NCI-H2196 (cell line): ENCODE measurements at regions not wholly inside any gene's neighbourhood (a gene's known extent, or its start where the extent isn't known, plus 50 kb on each side); places are given as distances from the start of the nearest gene placed in this dataset.
"Not testable (repeated sequence)": the region's sequence is repeated elsewhere in the genome, so short reads cannot be mapped to it uniquely, and the experiment has no call there.

Experiments used
- DNase-seq: peaks from one replicate; lab custom pipeline; 2025; ENCODE audit not compliant: unreplicated experiment; lab: John Stamatoyannopoulos, UW

DNA sequence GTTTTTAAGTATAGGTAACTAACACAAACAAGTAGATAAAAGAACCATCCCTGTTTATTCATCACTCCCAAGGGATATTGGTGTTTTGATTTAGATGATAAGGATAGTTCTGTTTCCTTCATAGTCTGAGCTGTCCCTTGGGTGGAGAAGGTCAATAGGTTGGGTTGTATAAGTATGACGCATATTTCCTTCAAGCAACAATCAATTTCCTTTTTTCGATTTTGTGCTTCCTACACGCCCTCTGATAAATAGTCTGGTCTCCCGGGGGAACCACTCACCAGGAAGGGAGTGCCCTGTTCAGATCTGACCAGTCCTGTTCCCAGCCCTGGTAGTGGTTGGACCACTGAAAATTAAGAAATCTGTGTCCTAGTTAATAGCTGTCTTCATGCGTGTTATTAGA, 378.8 kb upstream of the FAR2 start:
- DNase-seq, result no peak

GRCh38 chr12:28771968-28772367, 377.1 kb upstream of the FAR2 start:
- no peak for DNase-seq

DNA sequence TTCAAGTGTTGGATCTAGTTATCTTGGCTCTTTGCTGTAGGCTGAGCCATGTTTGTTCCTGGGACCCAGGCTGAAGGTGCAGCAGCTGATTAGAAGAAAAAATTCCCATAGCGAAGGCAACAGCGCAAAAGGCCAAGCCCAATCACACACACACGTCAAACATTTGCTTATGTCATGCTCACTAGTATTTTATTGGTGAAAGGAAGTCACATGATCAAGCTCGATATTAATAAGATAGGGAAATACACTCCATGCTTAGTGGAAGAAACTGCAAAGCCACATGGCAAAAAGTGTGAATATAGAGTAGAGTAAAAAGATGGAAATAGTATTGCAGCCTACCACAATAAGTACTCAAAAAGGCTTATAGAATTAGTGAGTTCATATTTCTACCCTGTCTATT, 373.5 kb upstream of the FAR2 start:
- DNase-seq, result no peak

- DNase-seq, result no peak
These were observed 372.9 kb upstream of the FAR2 start for GRCh38 chr12:28776220-28776619.

DNA sequence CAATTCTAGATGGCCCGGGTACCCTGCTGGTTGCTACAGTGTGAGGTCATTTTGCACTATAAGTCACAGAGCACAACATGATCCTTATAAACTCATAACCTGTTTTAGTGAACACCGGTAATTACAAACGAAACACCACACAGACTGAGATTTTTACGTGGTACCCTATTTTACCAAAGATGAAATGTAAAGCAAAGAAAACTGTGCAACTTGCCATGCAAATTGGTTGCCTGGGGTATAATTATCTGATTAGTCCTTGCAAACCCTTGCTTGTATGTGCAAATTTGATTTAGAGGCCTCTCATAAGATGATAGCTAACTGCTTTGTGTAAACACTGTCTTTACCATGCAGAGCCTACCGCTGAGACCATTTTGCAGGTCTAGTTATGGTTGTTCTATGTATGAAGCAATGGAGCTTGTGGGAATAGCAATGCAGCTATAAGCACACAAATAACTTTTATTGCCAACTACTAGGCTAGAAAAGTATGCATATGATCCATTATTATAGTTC, 372.1 kb upstream of the FAR2 start:
- no peak for DNase-seq

DNA sequence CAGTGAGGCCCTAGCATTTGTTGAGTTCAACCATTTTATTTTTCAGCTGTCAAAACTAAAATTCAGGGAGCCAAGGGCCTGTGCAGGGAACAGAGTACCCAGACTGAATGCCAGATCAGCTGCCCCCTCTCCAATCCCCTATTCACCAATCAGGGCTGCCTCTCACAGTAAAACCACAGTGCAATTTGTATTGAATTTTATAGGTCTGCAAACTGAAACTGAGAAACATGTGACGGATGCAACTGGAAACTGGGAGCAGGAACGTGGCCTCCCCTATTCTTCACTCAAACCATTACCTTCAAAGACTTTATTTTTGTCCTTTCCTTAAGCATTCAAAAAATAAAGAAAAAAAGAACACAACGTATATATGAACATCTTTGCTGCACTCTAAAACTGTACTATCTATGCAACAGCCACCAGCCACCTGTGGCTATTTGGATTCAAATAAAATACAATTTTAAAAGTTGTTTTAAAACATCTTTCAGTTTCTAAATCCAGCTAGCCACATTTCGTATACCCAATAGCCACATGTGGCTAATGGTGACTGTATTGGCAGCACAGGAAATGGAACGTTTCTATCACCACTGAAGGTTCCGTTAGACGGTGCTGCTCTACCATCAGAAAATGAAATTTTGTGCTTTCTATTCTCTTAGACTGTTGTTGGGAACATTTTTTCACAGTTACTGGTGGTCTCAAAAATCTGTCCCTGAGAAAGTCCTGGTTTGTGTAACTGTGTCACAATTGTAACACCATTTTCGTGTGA, 371.3 kb upstream of the FAR2 start:
- no peak for DNase-seq

DNA sequence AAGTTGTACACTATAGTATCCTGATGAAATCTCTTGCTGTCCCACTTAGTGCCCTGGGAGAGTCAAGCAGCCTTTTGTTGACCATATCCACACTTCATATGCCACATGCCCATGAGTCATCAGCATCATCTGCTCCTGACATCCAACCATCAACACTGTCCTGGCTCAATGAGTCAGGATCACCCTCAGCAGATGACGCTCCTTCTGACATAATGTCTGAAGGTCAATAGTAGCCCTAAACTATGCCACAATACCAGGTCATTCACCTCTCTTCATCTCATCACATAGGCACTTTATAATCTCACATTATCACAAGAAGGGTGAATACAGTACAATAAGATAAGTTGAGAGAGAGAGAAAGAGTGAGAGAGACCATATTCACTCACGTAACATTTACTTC, 369.0 kb upstream of the FAR2 start:
- no peak for DNase-seq

DNA sequence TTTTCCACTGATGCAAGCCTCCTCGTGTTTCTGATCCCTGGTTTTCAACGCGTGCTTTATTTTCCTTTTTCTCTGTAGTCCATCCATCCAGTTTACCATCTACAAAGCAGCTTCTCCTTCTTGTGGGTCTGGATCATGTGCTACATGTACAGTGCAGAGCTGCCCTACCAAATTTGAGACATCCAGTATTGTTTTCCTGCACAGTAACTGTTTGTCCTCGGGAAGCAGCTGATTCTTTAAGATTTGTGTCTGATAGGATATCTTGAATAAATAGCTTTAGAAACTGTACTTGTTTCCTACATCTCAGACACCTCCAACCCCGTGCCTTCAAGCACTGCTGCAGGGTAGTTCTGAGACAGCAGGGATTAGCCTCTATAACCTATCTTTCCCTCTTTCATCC, 368.1 kb upstream of the FAR2 start:
- DNase-seq, result no peak

GRCh38 chr12:28781671-28782652, 367.1 kb upstream of the FAR2 start:
- DNase-seq, result no peak

DNA sequence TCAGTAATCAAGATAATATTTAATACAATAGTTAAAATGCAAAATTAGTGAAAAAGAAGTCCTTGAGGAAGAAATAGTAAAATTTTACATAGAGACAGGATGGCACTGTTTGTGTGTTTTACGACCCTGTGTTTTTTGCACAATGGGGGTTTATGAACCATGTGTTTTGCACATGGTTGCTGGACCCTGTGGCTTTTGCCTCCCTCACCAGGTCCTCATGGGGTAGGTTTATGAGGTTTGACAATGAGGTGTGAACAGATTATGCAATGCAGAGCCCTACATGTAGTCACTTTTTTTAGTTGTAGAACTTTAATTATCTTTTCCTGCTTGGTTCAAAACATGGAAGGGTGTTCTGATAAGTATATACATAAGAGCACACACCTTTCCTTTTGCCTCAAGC, 366.3 kb upstream of the FAR2 start:
- DNase-seq, result no peak

GRCh38 chr12:28787151-28787550, 361.9 kb upstream of the FAR2 start:
- DNase-seq, result no peak

DNA sequence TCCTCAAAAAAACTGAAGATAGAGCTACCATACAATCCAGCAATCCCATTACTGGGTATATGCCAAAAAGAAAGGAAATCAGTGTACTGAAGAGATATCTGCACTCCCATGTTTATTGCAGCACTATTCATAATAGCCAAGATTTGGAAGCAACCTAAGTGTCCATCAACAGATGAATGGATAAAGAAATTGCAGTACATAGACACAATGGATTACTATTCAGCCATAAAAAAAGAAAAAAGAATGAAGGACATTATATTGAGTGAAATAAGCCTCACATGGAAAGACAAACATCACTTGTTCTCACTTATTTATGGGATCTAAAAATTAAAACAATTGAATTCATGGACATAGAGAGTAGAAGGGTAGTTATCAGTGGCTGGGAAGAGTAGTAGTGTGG, 360.8 kb upstream of the FAR2 start:
- not testable (repeated sequence) for DNase-seq

- DNase-seq, result no peak
These were observed 355.4 kb upstream of the FAR2 start for GRCh38 chr12:28793581-28794151.

DNA sequence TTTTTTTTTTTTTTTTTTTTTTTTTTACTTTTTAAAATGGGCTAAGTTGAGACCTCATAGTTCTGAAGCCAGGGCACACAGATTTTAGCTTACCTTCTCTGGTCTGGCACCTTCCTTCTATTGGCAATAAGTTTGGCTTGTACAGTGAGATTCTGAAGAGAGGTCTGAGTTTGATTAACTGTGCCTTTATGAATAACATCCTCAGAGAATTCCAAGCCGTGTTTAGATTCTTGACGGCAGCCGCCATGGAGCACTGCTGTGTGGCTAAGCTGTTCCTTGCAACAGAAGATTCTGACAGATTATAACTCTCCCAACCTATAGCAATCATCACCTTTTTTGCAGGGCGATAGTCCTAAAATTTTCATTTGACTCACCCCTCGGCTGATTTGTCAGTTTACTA, 354.9 kb upstream of the FAR2 start:
- DNase-seq, result no peak

DNA sequence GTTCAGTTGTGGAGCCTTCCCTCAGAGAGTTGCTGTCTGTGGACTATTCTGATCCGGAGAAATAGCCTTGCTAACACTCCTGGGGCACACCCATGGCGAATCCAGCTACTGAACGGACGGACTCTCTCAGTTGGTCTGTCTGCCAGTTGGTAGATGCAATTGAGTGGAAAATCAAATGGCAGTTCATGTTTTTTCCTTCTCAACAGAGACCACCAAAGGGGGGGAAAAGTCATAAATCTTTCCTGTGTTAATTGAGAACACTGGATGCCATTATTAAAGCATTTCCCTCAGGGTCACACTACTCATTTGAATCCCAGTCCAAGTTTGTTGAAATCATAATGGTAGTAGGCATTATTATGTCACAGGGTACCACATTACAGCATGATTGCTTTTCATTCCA, 354.3 kb upstream of the FAR2 start:
- no peak for DNase-seq

- DNase-seq, result no peak
These were observed 353.8 kb upstream of the FAR2 start for GRCh38 chr12:28795311-28795710.

- no peak for DNase-seq
These were observed 349.7 kb upstream of the FAR2 start for GRCh38 chr12:28799348-28799747.

DNA sequence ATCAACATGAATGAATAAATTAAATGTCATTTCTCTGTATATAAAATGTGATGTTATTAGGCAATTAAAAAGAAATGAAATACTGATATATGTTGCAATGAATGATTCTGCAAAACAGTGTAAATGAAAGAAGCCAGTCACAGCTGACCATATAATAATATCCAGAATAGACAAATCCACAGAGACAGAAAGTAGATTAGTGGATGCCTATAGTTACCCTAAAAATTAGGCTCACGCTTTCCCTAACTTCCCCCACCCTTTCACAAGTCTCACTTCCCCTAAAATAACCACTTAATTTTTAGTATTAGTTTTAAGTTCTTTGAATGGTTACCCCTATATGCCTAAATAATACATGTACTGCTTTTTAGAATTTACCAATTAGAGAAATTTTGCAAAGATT, 348.9 kb upstream of the FAR2 start:
- no peak for DNase-seq

DNA sequence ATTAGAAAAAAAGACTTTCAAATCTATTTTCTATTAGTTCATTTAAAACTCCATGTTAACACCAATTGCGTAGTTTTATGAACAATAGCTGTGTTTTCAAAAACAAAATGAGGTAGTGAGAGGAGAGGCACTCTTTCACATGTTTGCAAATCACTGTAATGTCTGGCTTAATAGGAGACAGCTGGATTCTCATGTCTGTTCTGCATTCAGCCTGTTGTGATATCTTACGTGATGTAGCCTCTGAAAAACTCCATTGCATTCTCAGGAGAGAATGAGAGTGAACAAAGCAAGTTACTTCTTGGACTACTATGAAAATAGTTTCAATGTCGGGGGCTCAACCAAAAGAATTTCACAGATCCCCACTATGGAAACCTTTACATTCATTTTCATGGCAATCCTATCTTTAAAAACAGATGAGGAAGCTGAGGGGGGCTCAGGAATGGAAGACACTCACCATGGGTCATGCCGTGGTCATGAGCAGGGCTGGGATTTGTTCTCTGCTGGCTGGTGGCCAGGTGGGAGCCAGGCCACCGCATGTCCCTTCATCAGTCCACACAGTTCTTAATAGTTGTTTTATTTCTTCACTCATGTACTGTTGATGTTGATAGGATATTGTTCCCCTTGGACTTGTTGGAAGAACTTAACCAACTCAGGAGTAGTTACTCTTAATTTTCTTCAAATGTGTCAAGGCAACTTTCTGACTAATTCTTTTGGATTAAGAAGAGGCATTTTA, 346.2 kb upstream of the FAR2 start:
- DNase-seq, result no peak

GRCh38 chr12:28807535-28807934, 341.5 kb upstream of the FAR2 start:
- DNase-seq, result no peak

DNA sequence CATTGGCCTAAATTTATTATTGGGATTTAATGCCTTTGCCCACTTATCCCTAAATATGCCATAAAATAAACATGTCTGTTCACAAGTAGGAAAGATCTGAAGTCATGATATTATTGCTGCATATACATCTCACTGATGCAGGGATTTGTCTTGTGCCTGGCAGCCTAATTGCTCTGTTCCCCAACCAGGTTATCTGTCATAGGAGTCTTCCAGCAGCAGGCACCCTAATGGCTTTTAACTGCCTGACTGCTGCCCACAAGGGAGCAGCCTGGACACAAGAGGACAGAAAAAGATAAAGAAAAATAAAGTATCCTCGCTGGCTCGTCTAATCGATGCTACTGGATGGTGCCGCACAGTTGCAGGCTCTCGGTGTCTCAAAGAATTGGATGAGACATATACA, 337.6 kb upstream of the FAR2 start:
- DNase-seq, result no peak
